Limb (tissue), 2 donors: ENCODE measurements at regions not wholly inside any gene's neighbourhood (a gene's known extent, or its start where the extent isn't known, plus 50 kb on each side); places are given as distances from the start of the nearest gene placed in this dataset.

ENCODE experiments used
- DNase-seq, 2 donors: peaks; one replicate each; pipeline ENCODE4 v3.0.0-alpha.2; 2016; ENCODE audit errors: extremely low spot score in 2 of 2

GRCh38 chr2:51595836-51596235 lies 563.9 kb upstream of the NRXN1 start:
- peak in 1 of 2 donors; percentile 15 for DNase-seq

DNA sequence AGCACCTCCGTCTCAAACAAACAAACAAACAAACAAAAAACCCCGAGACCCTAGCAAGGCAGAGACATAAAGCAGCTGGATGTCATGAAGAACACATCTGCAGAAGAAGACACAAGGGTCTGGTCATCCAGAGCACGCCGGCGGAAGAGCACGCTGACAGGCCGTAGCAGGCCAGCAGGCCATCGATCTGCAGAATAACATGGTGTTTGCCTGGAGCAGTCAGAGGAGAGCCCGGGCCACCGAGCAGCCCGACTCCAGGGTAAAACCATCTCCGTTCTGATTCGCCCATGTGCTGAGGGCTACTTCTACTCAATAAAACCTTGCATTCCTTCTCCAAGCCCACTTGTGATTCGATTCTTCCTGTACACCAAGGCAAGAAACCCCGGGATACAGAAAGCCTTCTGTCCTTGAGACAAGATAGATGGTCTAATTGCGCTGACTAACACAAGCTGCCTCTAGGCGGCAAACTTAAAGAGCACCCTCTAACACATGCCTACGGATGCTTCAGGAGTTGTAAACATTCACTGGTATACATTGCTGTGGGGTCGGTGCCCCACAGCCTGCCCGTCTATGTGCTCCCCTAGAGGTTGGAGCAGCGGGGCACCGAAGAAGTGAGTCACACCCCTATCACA lies 549.8 kb upstream of the NRXN1 start:
- no peak for DNase-seq

DNA sequence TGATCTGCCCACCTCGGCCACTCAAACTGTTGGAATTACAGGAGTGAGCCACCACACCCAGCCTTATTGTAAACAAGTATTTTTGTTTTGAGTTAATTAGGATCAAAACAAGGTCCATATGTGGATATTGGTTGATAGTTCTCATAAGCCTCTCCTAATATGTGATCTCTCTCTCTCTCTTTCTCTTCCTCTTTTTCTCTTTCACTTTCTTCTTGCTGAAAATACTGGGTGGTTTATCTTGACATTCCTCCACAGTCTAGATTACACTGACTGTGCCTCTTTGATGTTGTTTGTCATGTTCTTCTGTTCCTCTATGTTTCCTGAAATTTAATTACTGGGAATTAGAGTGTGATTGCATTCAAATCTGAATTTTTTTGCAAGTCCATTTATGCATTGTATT lies 547.5 kb upstream of the NRXN1 start:
- DNase-seq = no peak

- DNase-seq = no peak
These were observed 543.2 kb upstream of the NRXN1 start for GRCh38 chr2:51575181-51575580.

DNA sequence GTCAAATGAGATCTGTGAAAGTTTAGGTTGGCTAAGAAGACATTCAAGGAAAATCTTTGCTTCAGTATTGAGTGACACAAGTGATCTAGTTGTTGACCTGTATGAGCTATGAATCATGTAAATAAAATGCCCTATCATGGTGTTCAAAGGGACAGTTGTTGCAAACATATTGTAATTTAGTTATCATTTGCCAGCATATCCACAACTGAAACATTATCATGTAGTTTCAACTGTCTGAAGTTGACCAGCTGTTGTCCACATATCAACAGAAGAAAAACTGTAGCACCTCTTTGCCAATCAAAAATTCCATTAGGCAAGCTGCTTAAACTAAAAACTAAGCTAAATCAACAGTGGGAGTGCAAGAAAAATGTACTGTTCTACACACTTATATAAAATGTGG lies 527.1 kb upstream of the NRXN1 start:
- no peak for DNase-seq

DNA sequence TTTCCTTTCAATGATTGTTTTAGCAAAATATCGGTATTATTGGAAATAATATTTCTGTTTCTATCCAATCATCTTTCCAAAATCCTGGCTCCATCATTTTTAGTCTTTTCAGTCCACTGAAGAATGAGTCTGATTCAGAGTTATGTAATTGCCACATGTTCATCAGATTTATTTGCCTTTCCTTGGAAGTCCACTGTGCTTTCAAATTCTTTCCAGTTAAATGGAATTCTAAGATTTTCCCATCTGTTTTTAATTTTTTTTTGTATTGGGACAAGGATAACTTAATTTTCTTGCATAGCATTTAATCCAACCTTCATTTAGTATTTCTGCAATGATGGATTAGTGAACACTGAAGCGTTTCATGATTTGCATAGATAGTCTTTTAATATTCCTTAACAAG lies 521.5 kb upstream of the NRXN1 start:
- DNase-seq = no peak

- no peak for DNase-seq
These were observed 503.8 kb upstream of the NRXN1 start for GRCh38 chr2:51535763-51536162.

DNA sequence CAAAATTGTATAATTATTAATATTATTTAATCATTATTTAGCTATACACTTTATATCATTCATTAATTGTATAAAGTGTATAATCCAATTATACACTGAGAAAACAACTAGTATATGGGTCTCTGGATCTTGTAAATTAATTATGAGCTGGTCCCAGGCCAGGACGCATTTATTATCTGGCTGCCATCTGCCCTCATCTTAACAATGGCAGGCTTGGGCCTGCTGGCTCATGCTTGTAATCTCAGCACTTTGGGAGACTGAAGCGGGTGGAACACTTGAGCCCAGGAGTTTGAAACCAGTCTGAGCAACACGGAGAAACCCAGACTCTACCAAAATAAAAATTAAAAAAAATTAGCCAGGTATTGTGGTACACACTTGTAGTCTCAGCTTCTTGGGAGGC lies 502.2 kb upstream of the NRXN1 start:
- DNase-seq = no peak

DNA sequence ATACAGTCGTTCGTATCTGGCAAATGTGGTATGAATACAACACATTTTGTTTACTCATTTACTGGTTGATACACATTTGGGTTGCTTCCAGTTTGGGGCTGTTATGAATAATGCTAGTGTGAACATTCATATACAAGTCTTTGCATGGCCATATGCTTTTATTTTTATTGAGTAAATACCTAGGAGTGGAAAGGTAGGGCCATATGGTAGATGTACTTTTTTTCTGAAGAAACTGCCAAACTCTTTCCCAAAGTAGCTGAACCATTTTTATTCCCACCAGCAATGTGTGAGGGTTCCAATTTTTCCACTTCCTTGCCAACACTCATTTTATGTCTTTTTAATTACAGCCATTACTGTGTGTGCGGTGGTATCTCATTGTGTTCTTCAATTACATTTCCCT lies 496.2 kb upstream of the NRXN1 start:
- DNase-seq = no peak

GRCh38 chr2:51526766-51527165 lies 494.8 kb upstream of the NRXN1 start:
- DNase-seq = no peak

DNA sequence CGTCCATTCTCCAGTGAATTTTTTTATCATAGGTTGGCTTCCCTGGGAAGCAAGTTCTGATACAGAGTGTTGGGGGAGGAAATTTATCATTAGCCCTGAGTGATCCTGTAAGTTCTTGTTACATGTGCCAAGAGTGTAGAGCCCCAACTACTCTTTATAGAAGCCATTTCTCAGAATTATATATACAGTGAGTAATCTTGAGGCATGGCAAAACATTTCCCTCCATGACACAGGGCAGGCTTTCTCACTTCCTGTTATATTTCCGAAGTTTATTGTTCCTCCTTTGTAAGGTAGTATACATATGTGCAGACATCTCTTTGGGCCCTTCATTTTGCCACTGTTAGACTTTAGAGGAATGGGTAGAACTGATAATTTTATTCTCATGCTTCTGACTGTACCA lies 484.7 kb upstream of the NRXN1 start:
- DNase-seq = no peak

- no peak for DNase-seq
These were observed 479.1 kb upstream of the NRXN1 start for GRCh38 chr2:51511002-51511401.

DNA sequence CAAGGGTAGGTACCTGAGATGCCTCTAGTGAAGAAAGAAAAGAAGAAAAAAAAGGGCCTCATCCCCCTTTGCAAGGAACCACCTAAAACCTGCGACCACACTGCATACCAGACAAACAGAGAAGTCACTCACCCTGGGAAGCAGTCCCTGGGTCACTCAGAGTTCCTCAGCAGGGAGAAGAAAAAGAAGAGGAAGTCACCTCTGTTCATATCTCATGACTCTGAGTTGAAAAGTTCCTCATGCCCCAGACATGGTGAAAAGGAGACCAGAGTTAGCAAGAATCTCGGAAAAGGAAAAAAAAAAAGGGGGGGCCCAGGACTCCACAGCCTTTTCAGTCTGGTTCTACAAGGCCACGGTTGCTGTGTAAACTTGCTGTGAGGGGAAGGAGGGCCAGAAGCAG lies 478.4 kb upstream of the NRXN1 start:
- DNase-seq = no peak

DNA sequence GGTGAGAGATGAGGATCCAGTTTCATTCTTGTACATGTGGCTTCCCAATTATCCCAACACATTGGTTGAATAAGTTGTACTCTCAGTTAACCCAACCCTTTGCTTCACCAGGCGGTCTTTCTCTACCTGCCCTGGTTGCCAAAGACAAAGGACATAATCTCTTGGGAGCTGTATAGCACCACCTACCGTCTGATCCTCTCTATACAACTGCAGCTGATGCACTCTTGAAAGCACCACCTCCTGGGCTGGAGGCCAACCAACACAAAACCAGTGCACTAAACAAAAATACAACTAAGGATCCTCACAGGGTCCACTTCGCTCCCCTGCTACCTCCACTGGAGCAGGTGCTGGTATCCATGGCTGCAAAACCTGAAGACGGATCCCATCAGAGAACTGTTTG lies 473.6 kb upstream of the NRXN1 start:
- DNase-seq = no peak

- DNase-seq = no peak
These were observed 458.8 kb upstream of the NRXN1 start for GRCh38 chr2:51490576-51491234.

- no peak for DNase-seq
These were observed 452.7 kb upstream of the NRXN1 start for GRCh38 chr2:51484605-51485004.

- no peak for DNase-seq
These were observed 451.8 kb upstream of the NRXN1 start for GRCh38 chr2:51483720-51484119.

DNA sequence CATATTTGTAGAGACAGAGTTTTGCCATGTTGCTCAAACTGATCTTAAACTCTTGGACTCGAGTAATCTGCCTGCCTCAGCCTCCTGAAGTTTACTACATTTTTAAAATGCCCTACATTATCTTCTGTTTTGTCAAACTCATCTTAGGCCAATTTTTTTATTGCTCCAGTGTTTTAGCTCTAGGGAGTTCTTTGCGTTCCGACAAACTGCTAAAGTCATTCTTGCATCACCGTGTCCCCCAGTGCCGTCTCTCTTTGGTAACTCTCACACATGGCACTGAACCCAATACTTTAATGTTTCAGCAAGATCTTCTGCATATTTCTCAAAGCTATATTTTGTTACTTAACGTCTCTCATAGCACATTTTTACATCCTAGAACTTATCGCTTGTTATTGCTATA lies 440.9 kb upstream of the NRXN1 start:
- DNase-seq = no peak

DNA sequence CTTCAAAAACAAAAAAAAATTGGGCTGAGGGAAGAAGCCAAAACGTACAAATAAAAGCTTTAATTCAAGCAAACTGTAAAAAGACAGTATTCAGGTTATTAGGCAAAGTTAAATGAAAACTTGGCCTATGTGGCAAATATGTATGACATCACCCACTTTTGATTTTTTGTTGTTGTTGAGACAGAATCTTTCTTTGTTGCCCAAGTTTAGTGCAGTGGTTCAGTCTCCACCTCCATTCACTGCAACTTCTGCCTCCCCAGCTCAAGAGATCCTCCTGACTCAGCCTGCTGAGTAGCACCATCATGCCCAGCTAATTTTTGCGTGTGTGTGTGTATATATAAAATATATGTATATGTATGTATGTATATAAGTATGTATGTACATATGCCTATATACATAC lies 440.4 kb upstream of the NRXN1 start:
- no peak for DNase-seq

- no peak for DNase-seq
These were observed 437.2 kb upstream of the NRXN1 start for GRCh38 chr2:51469102-51469501.

- no peak for DNase-seq
These were observed 433.4 kb upstream of the NRXN1 start for GRCh38 chr2:51465326-51465725.

DNA sequence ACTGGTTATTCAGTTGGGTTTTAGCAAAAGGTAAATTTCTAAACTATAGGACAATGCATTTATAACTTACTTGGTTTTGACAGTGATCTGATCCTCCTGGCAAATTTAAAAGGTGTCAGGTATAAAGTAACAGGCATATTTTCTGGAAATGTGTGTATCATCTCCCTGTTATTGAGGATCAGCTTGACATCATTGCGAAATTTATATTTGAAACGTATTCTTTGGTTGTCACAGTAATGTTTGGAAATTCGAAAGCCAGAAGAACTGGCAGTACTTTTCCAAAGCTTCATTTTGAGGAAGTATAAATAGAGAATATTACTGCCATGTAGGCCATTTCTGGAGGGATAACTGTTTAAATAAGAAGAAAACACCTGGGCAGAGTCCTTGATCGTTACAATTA lies 422.2 kb upstream of the NRXN1 start:
- DNase-seq = no peak

DNA sequence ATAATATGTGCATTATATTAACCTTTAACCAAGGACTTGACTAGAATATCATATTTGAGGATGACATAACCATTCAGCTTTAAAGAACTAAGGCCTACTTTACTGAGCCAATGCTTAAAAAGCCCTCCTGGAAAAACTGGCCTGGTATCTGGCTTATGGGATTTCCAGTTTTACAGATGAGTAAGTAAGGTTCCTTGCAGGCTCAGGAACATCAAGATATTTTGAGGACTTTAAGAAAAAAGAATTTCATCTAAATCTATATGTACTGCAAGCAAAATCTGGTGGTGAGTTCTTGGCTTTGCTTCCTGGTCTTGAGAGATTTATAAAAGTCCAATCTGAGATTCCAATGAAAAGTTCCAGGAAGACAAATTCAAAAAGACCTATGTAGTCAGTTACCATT lies 417.0 kb upstream of the NRXN1 start:
- no peak for DNase-seq

DNA sequence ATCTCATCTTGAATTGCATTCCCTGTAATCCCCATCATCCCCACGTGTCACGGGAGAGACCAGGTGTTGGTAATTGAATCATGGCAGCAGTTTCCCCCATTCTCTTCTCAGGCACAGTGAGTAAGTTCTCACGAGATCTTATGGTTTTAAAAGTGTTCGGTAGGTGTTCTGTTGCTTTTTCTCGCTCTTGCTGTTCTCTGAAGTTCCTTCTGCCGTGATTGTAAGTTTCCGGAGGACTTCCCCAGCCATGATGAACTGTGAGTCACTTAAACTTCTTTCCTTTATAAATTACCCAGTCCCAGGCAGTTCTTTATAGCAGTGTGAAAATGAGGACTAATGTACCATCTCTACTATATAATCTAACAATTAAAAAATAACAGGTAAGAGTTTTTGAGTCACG lies 409.9 kb upstream of the NRXN1 start:
- DNase-seq = no peak
